Caco-2 (cell line): ENCODE measurements at regions not wholly inside any gene's neighbourhood (a gene's known extent, or its start where the extent isn't known, plus 50 kb on each side); places are given as distances from the start of the nearest gene placed in this dataset.

ENCODE experiments used
- BruUV-seq: library from RNA; stranded (reverse); fragments of 400-500 nt; replicated peaks from 2 replicates; lab custom pipeline; 2021; lab: Mats Ljungman, UMichigan
- CTCF ChIA-PET: fragments of 300-600 bp; sonication (Branson Sonifier 250); formaldehyde crosslinking; loops from one replicate; lab custom pipeline; 2022; ENCODE audit warnings: antibody characterized with exemption; lab: Charles Lee
- POLR2A ChIA-PET: fragments of 300-600 bp; sonication (Branson Sonifier 250); formaldehyde crosslinking; loops from one replicate; lab custom pipeline; 2022; ENCODE audit warnings: antibody characterized with exemption; lab: Charles Lee
- DNase-seq, 2 experiments: peaks; one replicate each; pipeline versions ENCODE4 v3.0.0 to v3.0.0-alpha.2; 2020 to 2022
- H3K27me3 ChIP-seq: replicated peaks from 2 replicates; pipeline ENCODE4 v1.6.0; 2011; ENCODE audit warnings: low read length; ENCODE audit not compliant: control insufficient read depth, insufficient read depth
- H3K36me3 ChIP-seq: 2 replicates; pipeline ENCODE4 v1.5.1; 2011; ENCODE audit warnings: low read length; ENCODE audit not compliant: control insufficient read depth, insufficient read depth
- H3K4me1 ChIP-seq: fragments of 250-450 bp; sonication (Bioruptor Pico); 2 replicates; pipeline ENCODE4 v1.5.1; 2020; ENCODE audit warnings: mild to moderate bottlenecking
- H3K4me3 ChIP-seq: 2 replicates; pipeline ENCODE4 v1.5.1; 2011; ENCODE audit warnings: low read depth, mild to moderate bottlenecking, control low read depth, low read length
- H3K9me3 ChIP-seq: fragments of 250-450 bp; sonication (Bioruptor Pico); 2 replicates; pipeline ENCODE4 v1.5.1; 2020; ENCODE audit warnings: mild to moderate bottlenecking, moderate library complexity
- H3K27ac Mint-ChIP-seq: one replicate; pipeline ENCODE4 v1.8.0; 2022; ENCODE audit warnings: mixed read lengths; ENCODE audit not compliant: unreplicated experiment
- H3K27me3 Mint-ChIP-seq: one replicate; pipeline ENCODE4 v1.8.0; 2022; ENCODE audit warnings: mixed read lengths; ENCODE audit not compliant: insufficient read depth, unreplicated experiment
- H3K36me3 Mint-ChIP-seq: one replicate; pipeline ENCODE4 v1.8.0; 2022; ENCODE audit warnings: mild to moderate bottlenecking, mixed read lengths; ENCODE audit not compliant: insufficient read depth, unreplicated experiment
- H3K4me1 Mint-ChIP-seq: one replicate; pipeline ENCODE4 v1.8.0; 2022; ENCODE audit warnings: low read depth, mixed read lengths; ENCODE audit not compliant: unreplicated experiment
- H3K4me3 Mint-ChIP-seq: one replicate; pipeline ENCODE4 v1.8.0; 2022; ENCODE audit warnings: mild to moderate bottlenecking, moderate library complexity, mixed read lengths; ENCODE audit not compliant: unreplicated experiment
- H3K9me3 Mint-ChIP-seq: one replicate; pipeline ENCODE4 v1.8.0; 2022; ENCODE audit warnings: mixed read lengths; ENCODE audit not compliant: unreplicated experiment
- CTCF ChIP-seq, 2 experiments: fragments of 200-600 bp in 1 of 2; IDR thresholded peaks; 1 replicate in 1 of 2; 2 replicates in 1 of 2; pipeline versions ENCODE4 v1.5.1 to v1.8.0; 2011 to 2022; ENCODE audit warnings: antibody characterized with exemption in 1 of 2, control low read depth in 1 of 2, inconsistent platforms in 1 of 2, low read depth in 1 of 2, low read length in 1 of 2, mild to moderate bottlenecking in 1 of 2, moderate library complexity in 1 of 2; ENCODE audit not compliant: insufficient read depth in 1 of 2, severe bottlenecking in 1 of 2, unreplicated experiment in 1 of 2
- intact Hi-C: fragments of 100-400 bp; cut with micrococcal nuclease; formaldehyde crosslinking; loops from one replicate; pipeline ENCODE4 v1.10.0; 2022; ENCODE audit not compliant: unreplicated experiment

- no peaks in the 10 kb centered on the region for H3K9me3 ChIP-seq
- no peaks in the 10 kb centered on the region for H3K36me3 Mint-ChIP-seq
- no peak for DNase-seq
- no TSS peak for BruUV-seq
- ChIA-PET POLR2A (interaction anchor here (0.5 kb wide), 1 partner anchor 62 kb away, joined by 3 read pairs; no protein-coding TSS in a partner anchor), CTCF (no interaction called here)
- H3K27ac Mint-ChIP-seq: no peak overlapping the region
- H3K4me3 Mint-ChIP-seq: no peak overlapping the region
- H3K4me1 Mint-ChIP-seq: peaks cover 21% of the 10 kb centered on the region
- no peaks in the 10 kb centered on the region for H3K9me3 Mint-ChIP-seq
- no peaks in the 10 kb centered on the region for H3K36me3 ChIP-seq
- no peak overlapping the region for H3K4me3 ChIP-seq
- no peaks in the 10 kb centered on the region for H3K27me3 Mint-ChIP-seq
- no peaks in the 10 kb centered on the region for H3K27me3 ChIP-seq
- intact Hi-C loops: no loop called here
- peaks cover 5% of the 10 kb centered on the region; the same call in 1 of the 2 replicates for H3K4me1 ChIP-seq
- TF ChIP-seq CTCF (IDR thresholded peaks at IDR 0.05; ENCODE audit: insufficient read depth in 1 of 2, low read depth in 1 of 2, low read length in 1 of 2, severe bottlenecking in 1 of 2, unreplicated experiment in 1 of 2): no peak
These were observed 128.5 kb upstream of the GSE1 start for GRCh38 chr16:85484347-85485300.

- DNase-seq: no peak
- H3K4me1 Mint-ChIP-seq: peaks cover 17% of the 10 kb centered on the region
- peaks cover 1% of the 10 kb centered on the region; the same call in 1 of the 2 replicates for H3K4me1 ChIP-seq
- intact Hi-C loops: no loop called here
- no peaks in the 10 kb centered on the region for H3K9me3 Mint-ChIP-seq
- H3K4me3 Mint-ChIP-seq: no peak overlapping the region
- ChIA-PET POLR2A (interaction anchor here (0.5 kb wide), 1 partner anchor 63 kb away, joined by 3 read pairs; no protein-coding TSS in a partner anchor), CTCF (no interaction called here)
- no peaks in the 10 kb centered on the region for H3K36me3 Mint-ChIP-seq
- H3K36me3 ChIP-seq: no peaks in the 10 kb centered on the region
- H3K4me3 ChIP-seq: no peak overlapping the region
- BruUV-seq: no TSS peak
- H3K27me3 ChIP-seq: no peaks in the 10 kb centered on the region
- no peak overlapping the region for H3K27ac Mint-ChIP-seq
- TF ChIP-seq CTCF (IDR thresholded peaks at IDR 0.05; ENCODE audit: insufficient read depth in 1 of 2, low read depth in 1 of 2, low read length in 1 of 2, severe bottlenecking in 1 of 2, unreplicated experiment in 1 of 2): no peak
- no peaks in the 10 kb centered on the region for H3K9me3 ChIP-seq
- no peaks in the 10 kb centered on the region for H3K27me3 Mint-ChIP-seq
These were observed 127.7 kb upstream of the GSE1 start for GRCh38 chr16:85485379-85485778.

GRCh38 chr16:85486256-85486915, 126.7 kb upstream of the GSE1 start:
- no peaks in the 10 kb centered on the region for H3K36me3 Mint-ChIP-seq
- Histone ChIP-seq H3K4me3 (no peak overlapping the region), H3K36me3 (no peaks in the 10 kb centered on the region), H3K9me3 (no peaks in the 10 kb centered on the region), H3K4me1 (peaks cover 6% of the 10 kb centered on the region), H3K27me3 (no peaks in the 10 kb centered on the region)
- no peak for TF ChIP-seq CTCF (IDR thresholded peaks at IDR 0.05; ENCODE audit: insufficient read depth in 1 of 2, low read depth in 1 of 2, low read length in 1 of 2, severe bottlenecking in 1 of 2, unreplicated experiment in 1 of 2)
- no peak for DNase-seq
- H3K4me3 Mint-ChIP-seq: no peak overlapping the region
- CTCF ChIA-PET: interaction anchor here (0.8 kb wide), 1 partner anchor 13 kb away, joined by 3 read pairs; no protein-coding TSS in a partner anchor
- no TSS peak for BruUV-seq
- H3K9me3 Mint-ChIP-seq: no peaks in the 10 kb centered on the region
- POLR2A ChIA-PET: no interaction called here
- no peak overlapping the region for H3K27ac Mint-ChIP-seq
- intact Hi-C loops: no loop called here
- no peaks in the 10 kb centered on the region for H3K27me3 Mint-ChIP-seq
- peaks cover 12% of the 10 kb centered on the region for H3K4me1 Mint-ChIP-seq
